ENCODE measurements at regions not wholly inside any gene's neighbourhood (a gene's known extent, or its start where the extent isn't known, plus 50 kb on each side); places are given as distances from the start of the nearest gene placed in this dataset.
"Not testable (repeated sequence)": the region's sequence is repeated elsewhere in the genome, so short reads cannot be mapped to it uniquely, and the experiment has no call there.

DNA sequence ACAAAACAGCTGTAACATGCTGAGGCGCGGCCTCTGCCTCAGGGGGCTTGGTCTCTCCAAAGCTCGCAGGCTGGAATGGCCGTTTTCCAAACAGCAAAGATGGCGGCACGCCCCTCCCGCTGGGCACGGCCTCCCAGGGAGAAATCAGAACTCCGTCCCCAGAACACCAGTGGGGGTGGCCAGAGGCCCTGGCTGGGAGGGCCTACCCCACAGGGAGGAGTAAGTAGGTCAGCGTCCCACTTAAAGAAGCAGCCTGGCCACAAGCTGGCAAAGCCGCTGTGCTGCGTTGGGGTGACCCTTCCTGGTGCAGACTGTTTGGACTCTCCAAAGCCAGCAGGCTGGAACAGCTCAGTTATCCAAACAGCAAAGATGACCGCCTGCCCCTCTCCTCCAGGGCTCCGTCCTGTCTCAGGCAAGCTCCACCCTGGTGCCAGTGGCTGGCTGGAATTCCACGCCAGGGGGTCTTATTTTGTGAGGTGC, 862.8 kb downstream of the TRIML1 start:
- intact Hi-C loops (cut with micrococcal nuclease) = no loop called here

- intact Hi-C loops (cut with micrococcal nuclease) = no loop called here
Observed at GRCh38 chr4:189002475-189002874, 863.2 kb downstream of the TRIML1 start.

DNA sequence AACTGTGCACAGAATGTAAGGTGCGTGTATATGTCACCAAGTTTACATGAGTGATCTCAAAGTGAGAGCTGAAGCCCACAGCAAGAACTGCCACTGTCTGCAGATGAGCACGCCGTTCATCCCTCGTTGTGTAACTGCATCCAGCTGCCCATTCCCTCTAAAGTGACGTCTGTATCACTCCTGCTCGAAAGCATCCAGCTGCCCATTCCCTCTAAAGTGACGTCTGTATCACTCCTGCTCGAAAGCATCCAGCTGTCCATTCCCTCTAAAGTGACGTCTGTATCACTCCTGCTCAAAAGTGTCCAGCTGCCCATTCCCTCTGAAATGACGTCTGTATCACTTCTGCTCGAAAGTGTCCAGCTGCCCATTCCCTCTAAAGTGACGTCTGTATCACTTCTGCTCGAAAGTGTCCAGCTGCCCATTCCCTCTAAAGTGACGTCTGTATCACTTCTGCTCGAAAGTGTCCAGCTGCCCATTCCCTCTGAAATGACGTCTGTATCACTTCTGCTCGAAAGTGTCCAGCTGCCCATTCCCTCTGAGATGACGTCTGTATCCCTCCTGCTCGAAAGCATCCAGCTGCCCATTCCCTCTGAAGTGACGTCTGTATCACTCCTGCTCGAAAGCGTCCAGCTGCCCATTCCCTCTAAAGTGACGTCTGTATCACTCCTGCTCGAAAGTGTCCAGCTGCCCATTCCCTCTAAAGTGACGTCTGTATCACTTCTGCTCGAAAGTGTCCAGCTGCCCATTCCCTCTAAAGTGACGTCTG, 871.4 kb downstream of the TRIML1 start:
- intact Hi-C loops (cut with micrococcal nuclease) = not testable (repeated sequence)

DNA sequence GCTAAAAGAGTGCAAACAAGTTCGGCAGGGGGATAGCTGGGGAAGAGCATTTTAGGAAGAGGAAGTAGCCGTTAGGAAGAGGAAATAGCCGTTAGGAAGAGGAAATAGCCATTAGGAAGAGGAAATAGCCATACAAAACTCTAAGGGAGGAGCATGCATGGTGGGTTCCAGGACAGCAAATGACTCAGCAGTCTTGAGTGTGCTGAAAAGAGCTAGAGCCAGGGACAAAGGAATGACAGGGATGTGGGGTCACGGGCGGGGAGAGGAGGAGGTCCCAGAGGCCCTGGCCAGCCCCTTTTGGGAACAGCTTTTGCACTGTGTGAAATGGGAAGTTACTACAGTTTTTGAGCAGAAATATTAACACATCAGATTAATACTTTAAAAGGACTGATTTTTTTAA, 882.6 kb downstream of the TRIML1 start:
- intact Hi-C loops (cut with micrococcal nuclease) = no loop called here

- intact Hi-C loops (cut with micrococcal nuclease) = no loop called here
Observed at GRCh38 chr4:189022440-189023035, 883.3 kb downstream of the TRIML1 start.

GRCh38 chr4:189029976-189030504, 890.8 kb downstream of the TRIML1 start:
- intact Hi-C loops (cut with micrococcal nuclease) = no loop called here

DNA sequence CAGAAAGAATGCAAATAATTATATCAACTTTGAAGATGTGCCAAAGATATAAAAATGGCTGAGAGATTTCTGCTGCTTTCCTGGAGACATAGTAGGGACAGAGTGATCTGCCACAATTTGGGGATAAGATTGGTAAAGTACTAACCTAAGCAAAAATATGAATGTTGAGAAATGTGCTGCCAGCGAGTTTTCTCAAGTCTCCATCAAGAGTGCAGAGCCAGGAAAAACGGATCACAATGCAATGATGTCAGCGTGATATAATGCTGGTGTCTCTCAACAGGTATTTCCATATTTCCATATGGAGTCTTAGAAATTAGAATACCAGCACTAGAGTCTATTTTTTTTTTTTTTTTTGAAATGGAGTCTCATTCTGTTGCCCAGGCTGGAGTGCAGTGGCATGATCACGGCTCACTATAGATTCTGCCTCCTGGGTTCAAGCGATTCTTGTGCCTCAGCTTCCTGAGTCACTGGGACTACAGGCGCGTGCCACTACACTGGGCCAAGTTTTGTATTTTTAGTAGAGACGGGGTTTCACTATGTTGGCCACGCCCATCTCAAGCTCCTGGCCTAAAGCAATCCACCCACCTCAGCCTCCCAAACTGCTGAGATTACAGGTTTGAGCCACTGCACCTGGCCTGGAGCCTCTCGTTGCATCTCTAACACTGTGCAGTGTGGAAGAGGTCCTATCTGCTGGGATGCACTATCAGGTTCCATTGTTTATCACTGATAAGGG, 893.5 kb downstream of the TRIML1 start:
- intact Hi-C loops (cut with micrococcal nuclease) = no loop called here

DNA sequence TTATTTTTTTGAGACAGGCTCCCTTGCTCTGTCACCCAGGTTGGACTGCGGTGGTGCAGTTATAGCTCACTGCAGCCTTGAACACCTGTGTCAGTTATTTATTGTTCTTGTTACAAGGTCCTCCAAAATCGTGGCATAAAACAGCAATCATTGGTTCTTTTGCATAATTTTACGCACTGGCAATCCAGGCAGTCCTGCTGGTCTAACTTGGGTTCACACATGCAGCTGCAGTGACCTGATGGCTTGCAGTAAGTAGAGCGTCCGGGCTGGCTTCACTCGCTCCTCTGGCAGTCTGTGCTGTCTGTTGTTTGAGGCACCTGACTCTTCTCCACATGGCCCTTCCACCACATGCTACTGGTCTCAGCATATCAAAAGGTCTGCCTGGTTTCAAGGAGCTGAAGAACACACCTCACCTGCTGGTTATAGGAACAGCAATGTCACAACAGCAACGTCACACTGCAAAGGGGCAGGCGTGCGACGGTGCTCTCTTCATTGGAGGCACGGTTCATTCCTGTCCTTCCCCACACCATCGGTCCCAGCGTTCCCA, 894.6 kb downstream of the TRIML1 start:
- intact Hi-C loops (cut with micrococcal nuclease) = no loop called here

DNA sequence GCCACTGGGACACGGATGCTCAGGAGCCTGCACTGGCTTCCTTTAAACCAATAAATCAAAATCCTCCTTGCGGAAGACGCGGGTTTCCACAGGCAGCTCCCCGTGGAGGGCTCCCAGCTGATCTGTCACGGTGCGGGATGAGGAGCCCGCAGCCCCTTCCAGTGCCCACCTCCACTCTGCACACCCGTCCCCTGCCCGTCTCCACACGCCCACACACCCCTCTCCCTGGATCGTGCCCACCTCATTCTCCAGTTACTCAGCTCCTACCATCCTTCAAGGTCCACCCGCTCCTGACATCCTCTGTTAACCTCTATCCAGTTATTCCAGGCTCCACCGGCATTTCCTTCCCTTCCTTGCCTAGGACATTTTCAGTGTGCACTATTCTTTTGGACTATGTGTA, 895.9 kb downstream of the TRIML1 start:
- intact Hi-C loops (cut with micrococcal nuclease) = no loop called here

DNA sequence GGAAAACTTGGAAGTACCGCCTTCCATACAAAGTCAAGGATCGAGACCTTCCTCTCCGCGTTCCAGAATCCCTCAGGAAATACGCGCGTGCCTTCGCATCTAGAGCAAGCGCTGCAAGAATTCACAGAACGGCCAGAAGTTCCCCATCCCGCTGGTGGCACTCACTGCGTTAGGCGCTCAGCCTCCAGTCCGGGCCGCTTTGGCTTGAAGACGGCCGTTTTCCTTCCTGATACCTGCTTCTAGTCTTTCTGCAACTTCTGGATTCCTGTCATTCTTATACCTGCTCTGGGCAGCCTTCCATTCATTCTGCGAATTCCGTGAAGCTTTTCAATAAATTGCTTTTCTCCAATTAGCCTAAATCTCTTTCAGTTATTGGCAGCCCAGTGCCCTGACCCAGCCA, 896.4 kb downstream of the TRIML1 start:
- intact Hi-C loops (cut with micrococcal nuclease) = no loop called here

DNA sequence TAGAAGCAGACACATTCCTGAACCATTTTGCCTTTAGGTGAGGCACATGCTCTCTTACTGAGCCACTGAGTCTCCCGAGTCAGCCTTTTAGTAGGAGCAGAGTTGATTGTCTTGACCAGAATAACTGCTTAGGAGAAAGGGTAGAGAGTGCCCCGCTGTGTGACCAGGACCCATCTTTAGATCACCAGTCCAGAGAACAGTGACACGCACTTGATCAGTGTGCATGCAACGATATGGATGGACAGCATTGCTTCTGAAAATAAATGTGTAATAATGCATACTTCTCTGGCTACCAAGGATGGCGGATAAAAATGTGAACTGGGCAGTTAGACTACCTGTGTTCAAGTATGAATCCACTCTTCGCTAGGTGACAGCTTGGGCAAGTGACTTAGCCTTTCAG, 897.7 kb downstream of the TRIML1 start:
- intact Hi-C loops (cut with micrococcal nuclease) = no loop called here

GRCh38 chr4:189046642-189047041, 894.0 kb upstream of the FRG1 start:
- intact Hi-C loops (cut with micrococcal nuclease) = no loop called here

DNA sequence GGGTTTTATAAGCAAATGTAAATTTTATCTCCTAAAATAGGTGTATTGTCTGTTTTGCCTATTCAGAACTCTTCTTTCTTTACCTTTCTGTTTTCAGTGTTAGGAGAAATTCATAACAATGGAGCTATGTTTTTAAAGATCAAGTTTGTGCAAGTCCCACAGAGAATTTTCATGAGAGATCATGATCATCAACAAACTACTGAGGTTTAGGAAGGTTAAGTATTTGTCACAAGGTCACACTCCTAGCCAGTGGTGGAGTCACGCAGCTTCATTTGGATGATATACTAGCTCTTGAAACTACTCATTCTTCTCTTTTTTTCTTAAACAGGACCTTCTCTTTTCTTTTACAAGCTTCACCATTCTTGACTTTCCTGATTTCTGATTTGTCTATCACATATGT, 892.6 kb upstream of the FRG1 start:
- intact Hi-C loops (cut with micrococcal nuclease) = no loop called here

- intact Hi-C loops (cut with micrococcal nuclease) = no loop called here
Observed at GRCh38 chr4:189049682-189050081, 891.0 kb upstream of the FRG1 start.

- intact Hi-C loops (cut with micrococcal nuclease) = no loop called here
Observed at GRCh38 chr4:189050643-189051042, 890.0 kb upstream of the FRG1 start.

GRCh38 chr4:189053621-189054020, 887.1 kb upstream of the FRG1 start:
- intact Hi-C loops (cut with micrococcal nuclease) = no loop called here

- intact Hi-C loops (cut with micrococcal nuclease) = no loop called here
Observed at GRCh38 chr4:189060104-189060503, 880.6 kb upstream of the FRG1 start.

DNA sequence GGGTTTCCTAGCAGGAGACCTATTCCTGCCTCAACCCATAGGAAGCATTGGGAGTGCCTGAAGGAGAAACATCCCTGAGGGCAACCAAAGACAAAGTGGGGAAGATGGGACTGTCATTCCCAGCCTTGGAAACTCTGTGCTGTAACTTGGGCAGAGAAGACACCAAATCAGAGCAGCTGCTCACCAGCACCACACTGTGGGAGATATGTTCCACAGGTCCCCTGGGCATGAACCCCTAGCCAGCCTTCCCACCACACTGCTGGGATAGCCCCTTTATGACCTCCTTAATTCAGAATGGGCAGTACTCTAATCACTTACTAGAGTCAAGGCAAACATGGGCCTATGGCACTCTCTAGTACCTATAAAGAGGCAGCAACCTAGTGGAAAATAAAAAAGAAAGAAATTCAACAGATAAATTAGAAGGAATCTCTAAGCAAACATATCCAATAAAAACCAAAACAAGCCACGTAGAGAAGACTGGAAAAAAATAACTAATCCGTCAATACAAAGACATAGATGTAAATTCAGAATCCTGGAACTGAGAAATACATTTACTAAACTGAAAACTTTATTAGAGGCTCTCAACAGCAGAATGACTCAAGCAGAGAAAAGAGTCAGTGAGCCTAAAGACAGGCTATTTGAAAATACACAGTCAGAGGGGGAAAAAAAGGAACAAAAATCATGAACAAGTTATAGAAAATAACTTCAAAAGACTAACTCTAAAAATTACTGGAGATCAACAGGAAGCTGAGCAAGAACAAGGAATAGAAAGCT, 878.4 kb upstream of the FRG1 start:
- intact Hi-C loops (cut with micrococcal nuclease) = no loop called here

- intact Hi-C loops (cut with micrococcal nuclease) = no loop called here
Observed at GRCh38 chr4:189069772-189070171, 870.9 kb upstream of the FRG1 start.

GRCh38 chr4:189071241-189071640, 869.4 kb upstream of the FRG1 start:
- intact Hi-C loops (cut with micrococcal nuclease) = no loop called here

DNA sequence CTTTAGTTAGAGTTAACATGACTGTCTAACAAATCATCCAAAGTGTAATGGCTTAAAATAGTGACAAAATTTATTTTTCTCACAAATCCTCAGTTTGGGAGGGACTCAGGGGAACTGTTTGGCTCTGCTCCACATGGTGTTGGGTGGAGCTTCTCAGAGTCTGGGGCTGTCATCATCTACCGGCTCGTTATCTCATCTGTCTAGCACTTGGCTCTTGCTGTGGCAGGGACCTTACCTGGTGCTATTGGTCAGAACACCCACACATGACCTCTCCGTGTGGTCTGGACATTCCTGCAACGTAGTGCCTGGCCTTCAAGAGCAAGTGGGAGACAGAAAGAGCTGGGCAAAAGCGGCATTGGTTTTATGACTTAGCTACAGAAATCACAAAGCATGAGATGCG, 866.9 kb upstream of the FRG1 start:
- intact Hi-C loops (cut with micrococcal nuclease) = no loop called here
